SK-N-SH (cell line): ENCODE measurements at regions not wholly inside any gene's neighbourhood (a gene's known extent, or its start where the extent isn't known, plus 50 kb on each side); places are given as distances from the start of the nearest gene placed in this dataset.

Source experiments
- CHD2 ChIP-seq: fragments of 150-350 bp; IDR thresholded peaks from 2 replicates; pipeline ENCODE4 v1.6.1; 2018; ENCODE audit warnings: low read length; ENCODE audit not compliant: partially characterized antibody
- JUND ChIP-seq: IDR thresholded peaks from 2 replicates; pipeline ENCODE4 v1.4.0; 2012
- NRF1 ChIP-seq: IDR thresholded peaks from 2 replicates; pipeline ENCODE4 v1.6.1; 2012; ENCODE audit warnings: low read depth, mild to moderate bottlenecking, low read length
- RAD21 ChIP-seq: IDR thresholded peaks from 2 replicates; pipeline ENCODE4 v1.6.1; 2012; ENCODE audit warnings: mild to moderate bottlenecking, low read length
- RCOR1 ChIP-seq: fragments of 150-350 bp; IDR thresholded peaks from 2 replicates; pipeline ENCODE4 v1.6.1; 2017; ENCODE audit warnings: antibody characterized with exemption, low read length
- TAF1 ChIP-seq: IDR thresholded peaks from 2 replicates; pipeline ENCODE4 v1.6.1; 2012; ENCODE audit warnings: low read depth, mild to moderate bottlenecking, low read length, moderate library complexity, borderline replicate concordance
- TF ChIP-seq, protein P1 (sequence below): fragments of 200-600 bp; sonication (generic); IDR thresholded peaks from 2 replicates; pipeline ENCODE4 v1.6.1; 2017; ENCODE audit warnings: antibody characterized with exemption, mild to moderate bottlenecking, moderate library complexity
- TF ChIP-seq, protein P2 (sequence below): IDR thresholded peaks from 2 replicates; pipeline ENCODE4 v1.4.0; 2012; ENCODE audit warnings: low read depth, borderline replicate concordance

DNA sequence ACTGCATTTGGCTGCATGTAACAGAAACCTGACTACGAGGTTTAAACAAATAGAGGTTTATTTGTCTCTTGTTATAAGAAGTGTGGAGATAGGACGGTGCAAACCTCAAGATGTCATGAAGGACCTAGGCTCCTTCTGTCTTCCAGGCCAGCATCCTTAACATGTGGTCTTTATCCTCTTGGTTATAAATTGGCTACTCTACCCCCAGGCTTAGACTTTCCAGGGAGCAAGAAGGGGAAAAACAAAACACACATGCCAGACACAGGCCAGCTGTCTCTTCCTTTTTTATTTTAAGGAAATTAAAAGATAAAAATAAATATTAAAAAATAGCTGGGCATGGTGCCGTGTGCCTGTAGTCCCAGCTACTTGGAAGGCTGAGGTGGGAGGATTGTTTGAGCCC is 51.3 kb upstream of the PRELP start:
- TF ChIP-seq RAD21, result no peak
- no peak for TF ChIP-seq TAF1
- TF ChIP-seq, protein P1, sequence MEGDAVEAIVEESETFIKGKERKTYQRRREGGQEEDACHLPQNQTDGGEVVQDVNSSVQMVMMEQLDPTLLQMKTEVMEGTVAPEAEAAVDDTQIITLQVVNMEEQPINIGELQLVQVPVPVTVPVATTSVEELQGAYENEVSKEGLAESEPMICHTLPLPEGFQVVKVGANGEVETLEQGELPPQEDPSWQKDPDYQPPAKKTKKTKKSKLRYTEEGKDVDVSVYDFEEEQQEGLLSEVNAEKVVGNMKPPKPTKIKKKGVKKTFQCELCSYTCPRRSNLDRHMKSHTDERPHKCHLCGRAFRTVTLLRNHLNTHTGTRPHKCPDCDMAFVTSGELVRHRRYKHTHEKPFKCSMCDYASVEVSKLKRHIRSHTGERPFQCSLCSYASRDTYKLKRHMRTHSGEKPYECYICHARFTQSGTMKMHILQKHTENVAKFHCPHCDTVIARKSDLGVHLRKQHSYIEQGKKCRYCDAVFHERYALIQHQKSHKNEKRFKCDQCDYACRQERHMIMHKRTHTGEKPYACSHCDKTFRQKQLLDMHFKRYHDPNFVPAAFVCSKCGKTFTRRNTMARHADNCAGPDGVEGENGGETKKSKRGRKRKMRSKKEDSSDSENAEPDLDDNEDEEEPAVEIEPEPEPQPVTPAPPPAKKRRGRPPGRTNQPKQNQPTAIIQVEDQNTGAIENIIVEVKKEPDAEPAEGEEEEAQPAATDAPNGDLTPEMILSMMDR, result no peak
- TF ChIP-seq RCOR1, result no peak
- TF ChIP-seq, protein P2, sequence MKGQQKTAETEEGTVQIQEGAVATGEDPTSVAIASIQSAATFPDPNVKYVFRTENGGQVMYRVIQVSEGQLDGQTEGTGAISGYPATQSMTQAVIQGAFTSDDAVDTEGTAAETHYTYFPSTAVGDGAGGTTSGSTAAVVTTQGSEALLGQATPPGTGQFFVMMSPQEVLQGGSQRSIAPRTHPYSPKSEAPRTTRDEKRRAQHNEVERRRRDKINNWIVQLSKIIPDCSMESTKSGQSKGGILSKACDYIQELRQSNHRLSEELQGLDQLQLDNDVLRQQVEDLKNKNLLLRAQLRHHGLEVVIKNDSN, result no peak
- no peak for TF ChIP-seq CHD2
- TF ChIP-seq NRF1, result no peak
- no peak for TF ChIP-seq JUND
